ENCODE measurements at regions not wholly inside any gene's neighbourhood (a gene's known extent, or its start where the extent isn't known, plus 50 kb on each side); places are given as distances from the start of the nearest gene placed in this dataset.
A peak's percentile ranks its signal among the peaks of the same experiment; 100 is the strongest.

- Histone ChIP-seq H3K27ac (replicated peaks) (no peak overlapping the region), H3K27me3 (ENCODE audit: insufficient read depth, poor library complexity, severe bottlenecking) (no peaks in the 10 kb centered on the region), H3K4me3 (replicated peaks; ENCODE audit: insufficient read depth, low read length) (no peak overlapping the region)
- no peak for DNase-seq (ENCODE audit: low read depth in 1 of 2, low spot score in 1 of 2)
- TF ChIP-seq POLR2AphosphoS5 (IDR thresholded peaks at IDR 0.05; ENCODE audit: low read depth) = no peak
- no peak for TF ChIP-seq REST (IDR thresholded peaks at IDR 0.05; ENCODE audit: insufficient replicate concordance, low read depth)
- no peak for TF ChIP-seq GABPA (IDR thresholded peaks at IDR 0.05; ENCODE audit: low read depth)
- no peak for TF ChIP-seq CTCF (IDR thresholded peaks at IDR 0.05; ENCODE audit: insufficient read depth, low read length)
- no peak for TF ChIP-seq SPI1 (IDR thresholded peaks at IDR 0.05; ENCODE audit: borderline replicate concordance, low read depth)
Observed at GRCh38 chr6:88232753-88233152, 66.6 kb upstream of the CNR1 start.

GRCh38 chr6:88223298-88223697, 57.2 kb upstream of the CNR1 start:
- no peaks in the 10 kb centered on the region for H3K27me3 ChIP-seq (ENCODE audit: insufficient read depth, poor library complexity, severe bottlenecking)
- no peak for DNase-seq (ENCODE audit: low read depth in 1 of 2, low spot score in 1 of 2)
- H3K4me3 ChIP-seq (replicated peaks; ENCODE audit: insufficient read depth, low read length) = no peak overlapping the region
- no peak overlapping the region for H3K27ac ChIP-seq (replicated peaks)
- TF ChIP-seq GABPA (IDR thresholded peaks at IDR 0.05; ENCODE audit: low read depth) (no peak), SPI1 (IDR thresholded peaks at IDR 0.05; ENCODE audit: borderline replicate concordance, low read depth) (no peak), POLR2AphosphoS5 (IDR thresholded peaks at IDR 0.05; ENCODE audit: low read depth) (no peak)

GRCh38 chr6:88220493-88220892, 54.3 kb upstream of the CNR1 start:
- Histone ChIP-seq H3K27ac (replicated peaks) (no peak overlapping the region), H3K4me3 (replicated peaks; ENCODE audit: insufficient read depth, low read length) (no peak overlapping the region), H3K27me3 (ENCODE audit: insufficient read depth, poor library complexity, severe bottlenecking) (no peaks in the 10 kb centered on the region)
- no peak for TF ChIP-seq POLR2AphosphoS5 (IDR thresholded peaks at IDR 0.05; ENCODE audit: low read depth)
- peak; percentile 99 for TF ChIP-seq REST (IDR thresholded peaks at IDR 0.05; ENCODE audit: insufficient replicate concordance, low read depth)
- no peak for DNase-seq (ENCODE audit: low read depth in 1 of 2, low spot score in 1 of 2)

GRCh38 chr6:88216182-88216581, 50.0 kb upstream of the CNR1 start:
- no peak for DNase-seq (ENCODE audit: low read depth in 1 of 2, low spot score in 1 of 2)
- no peak for TF ChIP-seq SPI1 (IDR thresholded peaks at IDR 0.05; ENCODE audit: borderline replicate concordance, low read depth)
- Histone ChIP-seq H3K4me3 (replicated peaks; ENCODE audit: insufficient read depth, low read length) (no peak overlapping the region), H3K27ac (replicated peaks) (no peak overlapping the region), H3K27me3 (ENCODE audit: insufficient read depth, poor library complexity, severe bottlenecking) (no peaks in the 10 kb centered on the region)
